Activated CD8-positive, alpha-beta memory T cell treated with anti-CD3 and anti-CD28 coated beads, Interleukin-2, amount 50 U/mL, for 1 hour (primary cell): ENCODE measurements at regions not wholly inside any gene's neighbourhood (a gene's known extent, or its start where the extent isn't known, plus 50 kb on each side); places are given as distances from the start of the nearest gene placed in this dataset.
"Not testable (repeated sequence)": the region's sequence is repeated elsewhere in the genome, so short reads cannot be mapped to it uniquely, and the experiment has no call there.

Experiments used
- DNase-seq: peaks from one replicate; pipeline ENCODE4 v3.0.0-alpha.2; 2020; ENCODE audit errors: extremely low read depth

GRCh38 chr2:204359076-204359475 lies 186.2 kb upstream of the PARD3B start:
- DNase-seq = no peak

GRCh38 chr2:204360218-204361007 lies 184.9 kb upstream of the PARD3B start:
- DNase-seq = no peak

- no peak for DNase-seq
Observed at GRCh38 chr2:204361738-204362137, 183.5 kb upstream of the PARD3B start.

- no peak for DNase-seq
Observed at GRCh38 chr2:204362581-204362980, 182.7 kb upstream of the PARD3B start.

- no peak for DNase-seq
Observed at GRCh38 chr2:204363513-204363912, 181.8 kb upstream of the PARD3B start.

GRCh38 chr2:204364860-204365535 lies 180.3 kb upstream of the PARD3B start:
- DNase-seq = no peak

- no peak for DNase-seq
Observed at GRCh38 chr2:204365811-204366210, 179.5 kb upstream of the PARD3B start.

- DNase-seq = no peak
Observed at GRCh38 chr2:204367466-204367865, 177.8 kb upstream of the PARD3B start.

- DNase-seq = no peak
Observed at GRCh38 chr2:204370172-204370718, 175.0 kb upstream of the PARD3B start.

- no peak for DNase-seq
Observed at GRCh38 chr2:204373942-204374341, 171.3 kb upstream of the PARD3B start.

- no peak for DNase-seq
Observed at GRCh38 chr2:204380141-204380881, 165.0 kb upstream of the PARD3B start.

- DNase-seq = no peak
Observed at GRCh38 chr2:204386668-204387067, 158.6 kb upstream of the PARD3B start.

- DNase-seq = no peak
Observed at GRCh38 chr2:204389120-204389519, 156.2 kb upstream of the PARD3B start.

- DNase-seq = no peak
Observed at GRCh38 chr2:204389856-204390255, 155.4 kb upstream of the PARD3B start.

- no peak for DNase-seq
Observed at GRCh38 chr2:204395539-204395938, 149.7 kb upstream of the PARD3B start.

GRCh38 chr2:204401114-204401513 lies 144.2 kb upstream of the PARD3B start:
- DNase-seq = no peak

GRCh38 chr2:204407204-204408014 lies 137.9 kb upstream of the PARD3B start:
- DNase-seq = no peak

GRCh38 chr2:204412782-204413181 lies 132.5 kb upstream of the PARD3B start:
- DNase-seq = not testable (repeated sequence)

- DNase-seq = no peak
Observed at GRCh38 chr2:204415406-204416181, 129.7 kb upstream of the PARD3B start.

GRCh38 chr2:204416236-204416635 lies 129.0 kb upstream of the PARD3B start:
- DNase-seq = no peak

- no peak for DNase-seq
Observed at GRCh38 chr2:204425821-204426220, 119.5 kb upstream of the PARD3B start.
